Loucy (cell line): ENCODE measurements at regions not wholly inside any gene's neighbourhood (a gene's known extent, or its start where the extent isn't known, plus 50 kb on each side); places are given as distances from the start of the nearest gene placed in this dataset.

Source experiments
- EZH2phosphoT487 ChIP-seq: fragments of 200-600 bp; IDR thresholded peaks from 2 replicates; pipeline ENCODE4 v1.6.1; 2018; ENCODE audit warnings: antibody characterized with exemption, mild to moderate bottlenecking, moderate library complexity, borderline replicate concordance
- TF ChIP-seq, protein P1 (sequence below): fragments of 200-600 bp; sonication (generic); conservative IDR thresholded peaks from 2 replicates; pipeline ENCODE4 v1.5.1; 2014; ENCODE audit warnings: mild to moderate bottlenecking, antibody characterized with exemption, low read length

DNA sequence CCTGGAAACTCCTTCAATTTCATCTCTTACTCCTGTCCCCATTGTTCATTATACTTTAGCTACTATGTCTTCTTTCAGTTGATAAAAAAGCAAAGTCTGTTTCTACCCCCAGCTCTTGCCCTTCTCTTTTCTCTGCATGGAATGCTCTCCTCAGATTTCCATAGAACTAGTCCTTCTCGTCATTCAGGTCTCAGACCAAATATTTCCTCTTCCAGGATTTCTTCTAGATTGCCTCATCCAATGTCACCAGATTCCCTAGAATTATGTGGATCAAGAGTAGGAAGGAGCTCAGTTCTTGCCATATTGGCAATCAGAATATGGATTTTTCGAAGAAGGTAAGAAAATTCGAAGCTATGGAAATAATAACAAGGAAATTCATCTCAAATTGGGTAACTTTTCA lies 176.1 kb downstream of the GABRG2 start:
- TF ChIP-seq, protein P1, sequence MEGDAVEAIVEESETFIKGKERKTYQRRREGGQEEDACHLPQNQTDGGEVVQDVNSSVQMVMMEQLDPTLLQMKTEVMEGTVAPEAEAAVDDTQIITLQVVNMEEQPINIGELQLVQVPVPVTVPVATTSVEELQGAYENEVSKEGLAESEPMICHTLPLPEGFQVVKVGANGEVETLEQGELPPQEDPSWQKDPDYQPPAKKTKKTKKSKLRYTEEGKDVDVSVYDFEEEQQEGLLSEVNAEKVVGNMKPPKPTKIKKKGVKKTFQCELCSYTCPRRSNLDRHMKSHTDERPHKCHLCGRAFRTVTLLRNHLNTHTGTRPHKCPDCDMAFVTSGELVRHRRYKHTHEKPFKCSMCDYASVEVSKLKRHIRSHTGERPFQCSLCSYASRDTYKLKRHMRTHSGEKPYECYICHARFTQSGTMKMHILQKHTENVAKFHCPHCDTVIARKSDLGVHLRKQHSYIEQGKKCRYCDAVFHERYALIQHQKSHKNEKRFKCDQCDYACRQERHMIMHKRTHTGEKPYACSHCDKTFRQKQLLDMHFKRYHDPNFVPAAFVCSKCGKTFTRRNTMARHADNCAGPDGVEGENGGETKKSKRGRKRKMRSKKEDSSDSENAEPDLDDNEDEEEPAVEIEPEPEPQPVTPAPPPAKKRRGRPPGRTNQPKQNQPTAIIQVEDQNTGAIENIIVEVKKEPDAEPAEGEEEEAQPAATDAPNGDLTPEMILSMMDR, result no peak
- TF ChIP-seq EZH2phosphoT487, result no peak
